DND-41 (cell line): ENCODE measurements at regions not wholly inside any gene's neighbourhood (a gene's known extent, or its start where the extent isn't known, plus 50 kb on each side); places are given as distances from the start of the nearest gene placed in this dataset.

ENCODE experiments used
- ATAC-seq: fragments of 200-7000 bp; cut with Tn5 transposase; 3 replicates; pipeline ENCODE4 v1.9.1; 2021; ENCODE audit warnings: low read depth; ENCODE audit not compliant: insufficient read depth
- DNase-seq: peaks from one replicate; pipeline ENCODE4 v3.0.0-alpha.2; 2020
- H2AFZ ChIP-seq: 2 replicates; pipeline ENCODE4 v1.6.0; 2012; ENCODE audit warnings: low read depth, low read length
- H3K27ac ChIP-seq: 2 replicates; pipeline ENCODE4 v1.5.1; 2012; ENCODE audit warnings: low read length, inconsistent platforms
- H3K27me3 ChIP-seq: fragments of 200-600 bp; sonication (generic); 2 replicates; pipeline ENCODE4 v1.6.0; 2012; ENCODE audit warnings: low read length, mild to moderate bottlenecking, inconsistent platforms; ENCODE audit not compliant: insufficient read depth, poor library complexity
- H3K36me3 ChIP-seq: 2 replicates; pipeline ENCODE4 v1.5.1; 2012; ENCODE audit warnings: low read length, inconsistent platforms; ENCODE audit not compliant: insufficient read depth
- H3K4me1 ChIP-seq: 2 replicates; pipeline ENCODE4 v1.5.1; 2012; ENCODE audit warnings: mild to moderate bottlenecking, low read length; ENCODE audit not compliant: insufficient read depth
- H3K4me2 ChIP-seq: 2 replicates; pipeline ENCODE4 v1.6.0; 2012; ENCODE audit warnings: mild to moderate bottlenecking, moderate library complexity, low read length, inconsistent platforms; ENCODE audit not compliant: insufficient read depth
- H3K4me3 ChIP-seq, 2 experiments: fragments of 200-600 bp in 1 of 2; shearing (Covaris generic) in 1 of 2; 2 replicates each; pipeline ENCODE4 v1.5.1; 2012 to 2016; ENCODE audit warnings: inconsistent platforms in 2 of 2, low read length in 2 of 2, mild to moderate bottlenecking in 2 of 2, low read depth in 1 of 2, moderate library complexity in 1 of 2
- H3K79me2 ChIP-seq: 2 replicates; pipeline ENCODE4 v1.6.0; 2012; ENCODE audit warnings: low read length, inconsistent platforms; ENCODE audit not compliant: insufficient read depth
- H3K9ac ChIP-seq: 2 replicates; pipeline ENCODE4 v1.6.0; 2012; ENCODE audit warnings: low read depth, mild to moderate bottlenecking, inconsistent platforms, low read length, moderate library complexity
- H3K9me3 ChIP-seq: 2 replicates; pipeline ENCODE4 v1.5.1; 2012; ENCODE audit warnings: low read length, moderate library complexity, mild to moderate bottlenecking, inconsistent platforms; ENCODE audit not compliant: insufficient read depth, severe bottlenecking
- H4K20me1 ChIP-seq: 2 replicates; pipeline ENCODE4 v1.6.0; 2012; ENCODE audit warnings: low read length; ENCODE audit not compliant: insufficient read depth
- CTCF ChIP-seq: IDR thresholded peaks from 2 replicates; pipeline ENCODE4 v1.5.1; 2012; ENCODE audit warnings: borderline replicate concordance, low read length, moderate library complexity, mild to moderate bottlenecking; ENCODE audit not compliant: poor library complexity, severe bottlenecking; ENCODE audit errors: extremely low read depth
- EZH2 ChIP-seq: IDR thresholded peaks from 3 replicates; pipeline ENCODE4 v1.6.1; 2012; ENCODE audit warnings: borderline replicate concordance, low read depth, mild to moderate bottlenecking, moderate library complexity, low read length, inconsistent platforms; ENCODE audit not compliant: severe bottlenecking

GRCh38 chr14:40464531-40464930 lies 1032.3 kb upstream of the FBXO33 start:
- no peak overlapping the region for H2AFZ ChIP-seq
- H3K36me3 ChIP-seq = no peaks in the 10 kb centered on the region
- H3K9me3 ChIP-seq = peaks cover 2% of the 10 kb centered on the region
- no peak overlapping the region for H3K4me2 ChIP-seq
- no peak overlapping the region for H3K4me3 ChIP-seq
- no peak overlapping the region for H3K9ac ChIP-seq
- no peaks in the 10 kb centered on the region for H3K79me2 ChIP-seq
- no peak for TF ChIP-seq EZH2
- no peak for TF ChIP-seq CTCF
- H4K20me1 ChIP-seq = no peaks in the 10 kb centered on the region
- DNase-seq (no peak), ATAC-seq (no peak)
- H3K4me1 ChIP-seq = no peaks in the 10 kb centered on the region
- no peak overlapping the region for H3K27ac ChIP-seq
- no peaks in the 10 kb centered on the region for H3K27me3 ChIP-seq

- H2AFZ ChIP-seq = no peak overlapping the region
- no peaks in the 10 kb centered on the region for H3K79me2 ChIP-seq
- H3K4me3 ChIP-seq = no peak overlapping the region
- no peaks in the 10 kb centered on the region for H3K36me3 ChIP-seq
- H3K4me2 ChIP-seq = no peak overlapping the region
- TF ChIP-seq CTCF = no peak
- TF ChIP-seq EZH2 = no peak
- H3K27me3 ChIP-seq = no peaks in the 10 kb centered on the region
- H3K27ac ChIP-seq = no peak overlapping the region
- no peaks in the 10 kb centered on the region for H3K4me1 ChIP-seq
- no peaks in the 10 kb centered on the region for H4K20me1 ChIP-seq
- H3K9me3 ChIP-seq = peaks cover 2% of the 10 kb centered on the region
- H3K9ac ChIP-seq = no peak overlapping the region
- no peak for ATAC-seq
- no peak for DNase-seq
Observed at GRCh38 chr14:40463886-40464285, 1031.7 kb upstream of the FBXO33 start.

- ATAC-seq = no peak
- Histone ChIP-seq H3K27me3 (no peaks in the 10 kb centered on the region), H3K9ac (no peak overlapping the region), H3K4me1 (no peaks in the 10 kb centered on the region), H3K36me3 (no peaks in the 10 kb centered on the region), H3K9me3 (no peaks in the 10 kb centered on the region), H3K79me2 (no peaks in the 10 kb centered on the region), H2AFZ (no peak overlapping the region), H3K4me2 (no peak overlapping the region), H3K4me3 (no peak overlapping the region), H3K27ac (no peak overlapping the region), H4K20me1 (no peaks in the 10 kb centered on the region)
- DNase-seq = no peak
- TF ChIP-seq EZH2 = no peak
- TF ChIP-seq CTCF = no peak
Observed at GRCh38 chr14:40452674-40453073, 1020.4 kb upstream of the FBXO33 start.

GRCh38 chr14:40447017-40447416 lies 1014.8 kb upstream of the FBXO33 start:
- DNase-seq (no peak), ATAC-seq (no peak)
- H3K4me1 ChIP-seq = no peaks in the 10 kb centered on the region
- H3K4me3 ChIP-seq = no peak overlapping the region
- H3K9me3 ChIP-seq = no peaks in the 10 kb centered on the region
- H2AFZ ChIP-seq = no peak overlapping the region
- H3K36me3 ChIP-seq = no peaks in the 10 kb centered on the region
- H3K79me2 ChIP-seq = no peaks in the 10 kb centered on the region
- no peak overlapping the region for H3K27ac ChIP-seq
- H3K27me3 ChIP-seq = no peaks in the 10 kb centered on the region
- no peak overlapping the region for H3K4me2 ChIP-seq
- TF ChIP-seq EZH2 = no peak
- TF ChIP-seq CTCF = no peak
- H4K20me1 ChIP-seq = no peaks in the 10 kb centered on the region
- H3K9ac ChIP-seq = no peak overlapping the region
